Lower leg skin (tissue), 3 donors: ENCODE measurements at regions not wholly inside any gene's neighbourhood (a gene's known extent, or its start where the extent isn't known, plus 50 kb on each side); places are given as distances from the start of the nearest gene placed in this dataset.

Experiments used
- POLR2A ChIP-seq, 2 donors: fragments of 450-650 bp; IDR thresholded peaks; one replicate each; pipeline ENCODE4 v1.6.1; 2016 to 2017; ENCODE audit warnings: antibody characterized with exemption in 2 of 2, mild to moderate bottlenecking in 1 of 2, moderate library complexity in 1 of 2
- TF ChIP-seq, protein P1 (sequence below), 3 donors: fragments of 450-650 bp; IDR thresholded peaks; one replicate each; pipeline ENCODE4 v1.5.1; 2016; ENCODE audit warnings: antibody characterized with exemption in 3 of 3, mild to moderate bottlenecking in 3 of 3, moderate library complexity in 2 of 3

GRCh38 chr3:28110869-28111268 lies 130.6 kb upstream of the CMC1 start:
- TF ChIP-seq, protein P1, sequence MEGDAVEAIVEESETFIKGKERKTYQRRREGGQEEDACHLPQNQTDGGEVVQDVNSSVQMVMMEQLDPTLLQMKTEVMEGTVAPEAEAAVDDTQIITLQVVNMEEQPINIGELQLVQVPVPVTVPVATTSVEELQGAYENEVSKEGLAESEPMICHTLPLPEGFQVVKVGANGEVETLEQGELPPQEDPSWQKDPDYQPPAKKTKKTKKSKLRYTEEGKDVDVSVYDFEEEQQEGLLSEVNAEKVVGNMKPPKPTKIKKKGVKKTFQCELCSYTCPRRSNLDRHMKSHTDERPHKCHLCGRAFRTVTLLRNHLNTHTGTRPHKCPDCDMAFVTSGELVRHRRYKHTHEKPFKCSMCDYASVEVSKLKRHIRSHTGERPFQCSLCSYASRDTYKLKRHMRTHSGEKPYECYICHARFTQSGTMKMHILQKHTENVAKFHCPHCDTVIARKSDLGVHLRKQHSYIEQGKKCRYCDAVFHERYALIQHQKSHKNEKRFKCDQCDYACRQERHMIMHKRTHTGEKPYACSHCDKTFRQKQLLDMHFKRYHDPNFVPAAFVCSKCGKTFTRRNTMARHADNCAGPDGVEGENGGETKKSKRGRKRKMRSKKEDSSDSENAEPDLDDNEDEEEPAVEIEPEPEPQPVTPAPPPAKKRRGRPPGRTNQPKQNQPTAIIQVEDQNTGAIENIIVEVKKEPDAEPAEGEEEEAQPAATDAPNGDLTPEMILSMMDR (IDR thresholded peaks at IDR 0.05), result no peak
- TF ChIP-seq POLR2A (IDR thresholded peaks at IDR 0.05), result no peak
